LoVo (cell line): ENCODE measurements at regions not wholly inside any gene's neighbourhood (a gene's known extent, or its start where the extent isn't known, plus 50 kb on each side); places are given as distances from the start of the nearest gene placed in this dataset.
A peak's percentile ranks its signal among the peaks of the same experiment; 100 is the strongest.
"Not testable (repeated sequence)": the region's sequence is repeated elsewhere in the genome, so short reads cannot be mapped to it uniquely, and the experiment has no call there.

Experiments used
- DNase-seq: peaks from one replicate; pipeline ENCODE4 v3.0.0-alpha.2; 2016; ENCODE audit warnings: low spot score

DNA sequence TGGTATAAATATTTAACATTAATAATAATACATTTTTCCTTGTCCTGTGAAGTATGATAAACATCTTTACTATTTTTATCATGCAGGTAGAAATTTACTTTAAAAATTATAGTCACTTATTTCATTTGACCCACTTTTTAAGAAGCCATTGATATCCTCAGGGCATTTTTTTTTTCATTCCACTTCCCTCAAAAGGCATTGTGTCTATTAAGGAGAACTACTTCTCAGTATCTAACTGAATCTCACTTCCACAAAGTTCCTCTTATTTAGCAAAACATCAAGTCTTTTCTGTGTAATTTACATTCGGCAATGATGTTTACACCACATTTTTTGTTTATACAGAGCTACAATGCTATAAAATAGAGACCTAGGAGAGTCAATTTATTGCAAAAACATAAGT lies 388.2 kb upstream of the AKR1E2 start:
- no peak for DNase-seq

DNA sequence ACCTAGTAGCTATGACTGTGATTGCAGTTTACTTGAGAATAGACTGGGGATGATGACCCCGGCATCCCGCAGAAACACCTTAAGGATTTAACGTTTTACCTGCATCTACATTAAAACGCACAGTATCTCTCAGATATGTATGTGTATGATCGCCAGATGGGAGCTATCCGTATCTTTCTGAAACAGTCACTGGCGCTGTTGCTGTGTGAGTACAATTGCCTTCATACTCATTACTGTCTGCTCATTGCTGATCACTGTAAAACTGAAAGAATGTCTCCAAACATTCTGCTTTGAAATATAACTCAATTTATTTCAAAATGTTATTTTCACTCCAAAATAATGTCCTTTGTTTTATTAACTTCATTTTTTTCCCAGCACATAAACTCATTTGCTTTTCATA lies 388.9 kb upstream of the AKR1E2 start:
- DNase-seq = no peak

DNA sequence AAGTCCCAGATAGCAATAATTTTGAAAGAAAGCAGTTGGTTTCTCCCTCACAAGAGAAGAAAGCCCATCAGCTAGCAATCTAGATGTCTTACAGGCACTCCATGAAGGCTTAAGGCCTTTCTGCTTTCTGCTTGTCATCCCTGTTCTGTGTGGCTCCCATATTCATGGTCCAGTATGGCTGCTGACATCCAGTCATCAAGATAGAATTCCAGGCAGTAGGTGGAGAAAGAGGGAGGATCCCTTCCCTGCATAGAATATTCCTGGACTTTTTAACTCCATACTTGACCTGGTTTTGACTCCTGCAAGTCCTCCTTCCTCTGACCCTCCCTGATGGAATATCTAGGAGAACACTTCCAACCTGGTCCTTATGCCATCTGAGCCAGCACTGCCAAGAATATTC lies 389.9 kb upstream of the AKR1E2 start:
- DNase-seq = no peak

DNA sequence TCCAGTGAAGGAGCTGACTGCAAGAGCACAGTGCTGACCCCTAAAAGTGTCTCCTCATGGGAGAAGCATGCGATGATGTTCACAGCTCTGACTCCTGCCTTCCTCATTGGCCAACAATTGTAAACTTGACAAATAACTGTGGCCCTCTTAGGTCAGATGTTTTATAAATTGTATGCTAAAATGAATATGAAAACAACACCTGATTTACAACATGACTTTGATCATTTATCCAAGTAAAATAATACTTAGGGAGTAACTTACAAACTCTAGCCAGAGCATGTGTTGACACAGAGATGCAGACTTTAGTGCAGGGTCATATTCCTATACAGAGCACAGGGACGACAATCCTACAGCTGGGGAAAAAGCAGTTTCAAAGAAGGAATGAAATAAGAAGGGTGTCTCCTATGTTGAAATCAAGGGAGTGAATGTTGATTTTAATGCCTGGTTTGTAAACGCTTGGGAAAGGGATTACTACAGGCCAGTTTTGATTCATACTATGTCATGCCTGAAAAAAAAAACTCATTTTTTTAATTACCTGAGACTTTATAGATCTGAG lies 391.4 kb upstream of the AKR1E2 start:
- DNase-seq = no peak

DNA sequence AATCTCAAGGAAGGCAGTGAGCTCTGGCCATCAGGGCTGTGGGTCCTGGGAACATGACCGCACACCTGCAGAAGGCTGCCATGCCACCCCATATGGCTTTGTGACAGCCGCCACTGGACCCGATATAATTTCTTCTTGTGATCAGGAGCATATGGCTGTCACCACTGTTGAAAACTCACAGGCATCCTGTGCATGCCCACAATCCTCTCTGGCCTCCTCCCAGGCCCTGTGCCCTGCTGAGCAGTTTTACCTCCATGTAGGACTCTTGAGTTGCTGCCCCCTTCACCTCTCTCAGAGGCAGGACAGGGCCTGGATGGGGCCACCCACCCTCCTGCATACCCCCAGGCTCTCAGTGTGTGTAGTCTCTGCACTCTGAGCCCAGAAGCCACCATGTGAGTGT lies 391.9 kb upstream of the AKR1E2 start:
- DNase-seq = no peak

DNA sequence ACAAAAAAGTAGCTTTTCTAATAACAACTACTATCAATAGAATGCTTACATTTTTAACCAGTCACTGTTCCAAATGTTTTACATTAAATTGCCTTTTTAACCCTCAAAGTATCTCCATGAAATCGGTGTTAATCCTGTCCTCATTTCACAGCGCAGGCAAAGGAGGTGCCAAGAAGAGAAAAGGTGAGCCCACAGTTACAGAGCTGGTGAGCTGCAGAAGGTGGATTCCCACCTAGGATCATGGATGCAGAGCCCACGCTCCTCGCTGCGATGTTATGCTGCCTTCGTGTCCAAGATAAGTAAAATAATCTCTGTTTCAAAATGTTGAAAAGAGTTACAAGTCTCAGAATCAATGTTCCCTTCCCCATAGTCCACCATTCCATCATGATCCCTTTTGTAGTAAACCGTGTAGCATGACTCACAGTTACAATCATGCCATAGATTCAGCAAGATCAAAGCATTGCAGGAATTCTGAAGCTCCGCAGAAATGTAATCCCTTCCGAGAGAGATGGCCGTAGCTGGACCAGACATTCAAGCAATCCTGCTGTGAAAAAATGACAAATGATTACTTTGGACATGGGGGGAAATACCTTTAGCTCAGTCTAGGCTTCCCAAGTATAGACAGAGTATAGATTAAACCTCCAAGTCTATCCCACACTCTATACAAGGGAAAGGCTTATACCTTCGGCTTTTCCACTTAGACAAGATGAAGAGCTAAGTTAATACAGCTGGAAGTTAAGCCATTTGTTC lies 394.7 kb upstream of the AKR1E2 start:
- DNase-seq = peak; percentile 64

DNA sequence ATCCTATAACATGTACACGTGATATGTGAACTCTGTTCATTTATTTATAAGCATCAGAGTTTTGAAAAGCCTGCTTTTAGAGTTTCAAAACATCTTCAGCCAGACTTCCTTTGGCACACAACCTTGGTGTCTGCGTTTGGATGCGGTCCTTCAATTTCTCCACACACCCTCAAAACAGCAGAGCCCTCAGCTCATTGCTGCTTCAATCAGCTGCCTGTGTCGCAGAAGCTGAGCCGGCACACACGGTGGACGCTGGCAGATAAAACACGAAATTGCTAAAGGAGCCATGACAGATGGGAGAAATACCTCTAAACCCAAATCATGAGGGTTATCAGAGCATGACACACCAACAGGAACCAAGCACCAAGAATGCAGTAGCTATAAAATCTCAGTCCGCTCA lies 396.4 kb upstream of the AKR1E2 start:
- no peak for DNase-seq

DNA sequence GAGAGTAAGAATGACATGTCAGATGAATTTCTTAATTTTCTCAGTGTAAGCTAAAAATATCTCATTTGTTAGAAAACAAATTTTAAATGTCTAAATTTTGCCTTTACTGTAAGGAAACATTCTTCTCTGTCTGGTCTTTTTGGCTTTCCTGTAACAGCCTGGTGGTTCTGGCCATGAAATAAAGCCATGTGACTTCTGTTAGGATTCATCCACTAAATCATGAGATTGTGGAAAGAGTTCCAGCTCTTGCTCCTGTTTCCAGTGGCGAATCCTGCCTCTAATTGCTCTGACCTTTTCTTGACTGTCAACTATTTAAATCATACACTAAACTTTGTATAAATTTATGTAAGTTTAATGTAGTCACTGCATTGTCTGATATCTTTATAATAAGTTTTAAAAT lies 398.5 kb upstream of the AKR1E2 start:
- DNase-seq = no peak

DNA sequence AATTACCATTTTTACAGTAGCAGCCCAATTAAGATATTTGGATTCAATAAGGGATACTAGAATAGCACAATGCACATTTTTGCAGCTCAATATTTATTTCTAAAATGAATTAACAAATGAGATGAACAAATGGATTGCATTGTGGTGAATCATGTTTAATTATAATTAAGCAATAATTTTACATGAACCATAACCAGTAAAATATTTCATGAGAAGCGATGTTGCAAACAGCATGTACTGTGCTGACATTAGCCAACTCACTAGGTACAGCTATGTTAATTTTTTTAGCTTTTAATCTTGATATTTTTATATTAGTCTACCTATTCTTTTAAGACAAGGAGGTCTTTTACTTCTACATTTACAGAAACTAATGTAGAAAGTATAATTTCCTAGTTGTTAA lies 399.1 kb upstream of the AKR1E2 start:
- no peak for DNase-seq

DNA sequence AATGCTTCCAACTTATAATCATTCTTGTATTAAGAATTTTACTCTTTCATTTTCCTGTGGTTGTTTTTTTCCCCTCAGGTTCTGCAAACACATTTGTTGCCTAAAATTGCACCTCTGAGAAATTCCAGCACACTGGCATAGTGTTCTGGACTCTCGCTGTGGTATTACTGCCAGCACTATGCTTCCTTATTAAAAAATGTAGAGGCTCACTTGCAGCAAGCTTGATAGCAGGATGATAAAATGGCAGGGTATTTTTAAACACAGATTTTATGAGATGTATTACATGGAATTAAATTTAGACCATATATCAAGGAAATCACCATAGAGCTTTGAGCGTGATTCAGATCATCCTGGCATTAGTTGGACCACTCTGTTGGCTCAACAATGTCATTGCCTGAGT lies 416.7 kb upstream of the AKR1E2 start:
- no peak for DNase-seq

DNA sequence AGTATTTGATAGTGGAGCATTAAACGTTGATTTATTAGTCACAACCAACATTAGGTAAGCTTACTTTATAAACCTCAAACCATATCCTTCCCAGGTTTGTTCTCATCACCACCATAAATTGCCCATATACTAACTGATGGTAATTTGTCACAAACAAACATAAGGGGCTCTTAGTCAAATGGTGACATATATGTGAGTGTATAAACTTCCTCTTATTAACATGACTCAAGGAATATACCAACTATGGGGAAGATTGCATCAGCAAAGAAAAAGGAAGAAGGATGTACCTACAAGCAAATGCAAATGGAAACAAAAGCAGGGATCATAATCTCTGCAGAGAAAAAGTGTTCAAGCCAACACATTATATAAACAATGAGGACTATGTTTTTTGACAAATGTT lies 418.2 kb upstream of the AKR1E2 start:
- peak; percentile 41 for DNase-seq

DNA sequence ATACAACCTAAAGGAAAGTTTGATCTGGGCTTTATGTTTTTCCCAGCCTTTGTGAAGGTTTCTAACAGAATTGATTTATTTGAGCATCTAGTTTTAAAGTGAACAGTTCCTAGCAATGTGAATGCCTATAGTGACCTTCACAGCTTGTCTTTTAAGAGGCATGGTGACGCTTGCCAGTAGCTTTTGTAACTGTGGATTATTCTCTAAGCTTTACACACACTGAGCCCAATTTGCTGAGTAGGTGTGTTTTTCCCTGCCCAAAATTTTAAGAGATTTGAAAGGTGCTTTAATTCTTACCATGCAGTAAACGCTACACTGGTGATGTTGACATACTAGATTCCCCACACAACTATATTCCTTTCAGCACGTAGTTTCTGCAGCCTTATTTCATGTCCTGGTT lies 420.2 kb upstream of the AKR1E2 start:
- no peak for DNase-seq

DNA sequence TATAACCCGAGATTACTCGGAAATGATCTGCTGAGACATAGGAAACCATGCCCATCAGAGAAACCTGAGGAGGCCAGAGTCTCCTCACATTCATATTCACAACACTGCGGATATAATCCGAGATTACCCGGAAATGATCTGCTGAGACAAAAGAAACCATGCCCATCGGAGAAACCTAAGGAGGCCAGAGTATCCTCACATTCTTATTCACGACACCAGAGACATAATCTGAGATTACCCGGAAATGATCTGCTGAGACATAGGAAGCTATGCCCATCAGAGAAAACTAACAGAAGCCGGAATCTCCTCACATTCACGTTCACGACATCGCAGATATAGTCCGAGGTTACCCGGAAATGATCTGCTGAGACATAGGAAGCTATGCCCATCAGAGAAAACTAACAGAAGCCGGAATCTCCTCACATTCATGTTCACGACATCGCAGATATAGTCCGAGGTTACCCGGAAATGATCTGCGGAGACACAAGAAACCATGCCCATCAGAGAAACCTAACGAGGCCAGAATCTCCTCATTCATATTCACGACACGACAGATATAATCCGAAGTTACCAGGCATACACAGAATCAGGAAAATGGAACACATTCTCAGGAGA lies 422.3 kb upstream of the AKR1E2 start:
- DNase-seq = no peak

DNA sequence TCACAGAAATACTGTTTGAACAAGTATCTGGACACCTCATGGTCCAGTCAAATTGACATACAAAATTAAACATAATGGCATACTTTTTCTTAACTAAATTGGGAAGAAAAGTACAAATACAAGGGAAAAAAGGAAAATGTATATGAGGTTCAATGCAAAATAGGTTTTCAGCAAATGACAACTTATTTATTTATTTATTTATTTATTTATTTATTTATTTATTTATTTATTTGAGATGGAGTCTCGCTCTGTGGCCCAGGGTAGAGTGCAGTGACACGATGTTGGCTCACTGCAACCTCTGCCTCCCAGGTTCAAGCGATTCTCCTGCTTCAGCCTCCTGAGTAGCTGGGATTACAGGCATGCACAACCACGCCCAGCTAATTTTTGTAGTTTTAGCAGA lies 424.9 kb upstream of the AKR1E2 start:
- DNase-seq = not testable (repeated sequence)

DNA sequence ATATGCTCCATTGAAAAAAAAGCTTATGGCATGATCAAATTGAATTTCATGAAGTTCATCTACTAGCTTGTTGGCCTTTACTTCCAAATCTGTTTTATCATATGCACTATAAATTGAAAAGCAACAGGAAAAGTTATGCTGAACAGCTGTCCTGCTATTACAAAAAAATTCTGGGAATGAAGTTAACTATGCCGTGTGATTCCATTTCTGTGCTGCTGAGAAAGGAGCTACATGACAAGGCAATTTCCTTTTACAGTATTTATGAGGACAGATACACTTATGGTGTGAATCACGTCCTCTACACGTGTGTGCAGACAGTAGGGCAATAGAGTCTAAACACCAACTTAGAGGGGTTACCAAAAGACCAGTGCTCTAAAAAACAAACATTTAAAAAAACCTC lies 426.5 kb upstream of the AKR1E2 start:
- no peak for DNase-seq

DNA sequence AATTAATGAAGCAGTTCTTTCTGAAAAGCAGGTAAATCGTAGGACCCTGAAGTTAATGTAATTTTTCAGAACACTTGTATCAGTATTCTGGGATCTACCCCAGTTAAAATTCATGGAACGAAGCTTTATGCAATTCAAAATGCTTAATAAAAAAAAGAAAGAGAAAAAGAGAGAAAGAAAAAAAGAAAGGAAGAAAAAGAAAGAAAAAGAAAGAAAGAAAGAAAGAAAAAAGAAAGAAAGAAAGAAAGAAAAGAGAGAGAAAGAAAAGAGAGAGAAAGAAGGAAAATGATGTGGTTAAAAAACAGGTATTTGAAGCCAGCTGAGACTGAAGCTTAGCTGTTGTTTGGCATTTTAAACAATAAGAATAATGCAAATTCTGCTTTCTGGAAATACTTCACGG lies 427.4 kb upstream of the AKR1E2 start:
- DNase-seq = no peak

DNA sequence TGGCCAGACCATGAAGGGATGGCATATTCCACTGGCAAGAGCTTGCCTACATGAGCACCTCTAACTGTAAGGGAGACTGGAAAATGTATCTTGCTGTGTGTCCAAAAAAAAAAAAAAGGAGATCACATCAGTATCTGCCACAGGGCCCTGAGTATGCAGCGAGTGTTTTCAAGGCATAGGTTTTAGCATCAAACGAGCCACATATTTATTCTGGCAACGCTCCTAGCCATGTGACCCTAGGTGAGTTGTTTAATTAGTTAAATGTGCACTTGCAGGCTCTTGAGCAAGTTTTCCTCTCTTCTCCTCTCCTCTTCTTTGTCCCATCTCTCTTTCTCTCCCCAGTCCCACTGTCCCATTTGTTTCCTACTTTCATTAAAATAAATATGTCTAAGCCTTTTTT lies 428.7 kb upstream of the AKR1E2 start:
- no peak for DNase-seq

DNA sequence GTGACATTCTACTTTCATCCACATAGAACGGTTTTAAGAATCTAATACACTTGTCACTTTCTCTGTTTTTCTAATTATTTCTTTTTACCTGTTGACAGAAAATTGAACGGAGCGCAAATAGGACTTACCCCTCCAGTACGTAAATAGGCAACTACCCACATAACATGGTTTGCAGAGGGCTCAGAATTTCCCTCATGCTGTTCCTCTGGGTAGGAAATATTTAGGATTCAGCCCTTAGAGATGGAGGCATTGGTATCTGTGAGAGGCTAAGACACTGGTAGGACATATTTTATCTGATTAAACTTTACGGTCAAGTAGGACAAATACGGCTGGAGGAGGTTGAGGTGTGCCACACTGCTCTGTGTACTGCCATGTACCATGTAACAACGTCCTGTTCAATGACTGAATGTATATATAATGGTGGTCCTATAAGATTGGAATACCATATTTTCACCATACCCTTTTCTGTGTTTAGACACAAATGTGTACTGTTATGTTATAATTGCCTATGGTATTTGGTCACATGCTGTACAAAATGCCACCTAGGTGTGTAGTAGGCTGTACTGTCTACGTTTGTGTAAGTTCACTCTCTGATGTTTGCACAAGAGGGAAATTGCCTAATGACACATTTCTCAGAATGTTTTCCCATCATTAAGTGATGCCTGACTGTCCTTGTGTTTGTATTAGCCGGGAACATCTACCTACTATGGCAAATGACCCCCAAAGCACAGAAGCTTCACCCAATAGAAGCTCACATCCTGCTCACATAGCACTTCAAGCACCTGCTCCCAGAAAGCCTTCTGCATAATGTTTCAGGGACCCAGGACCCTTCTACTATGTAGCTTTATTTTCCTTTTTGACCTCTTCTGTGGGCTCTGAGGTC lies 429.4 kb upstream of the AKR1E2 start:
- no peak for DNase-seq

DNA sequence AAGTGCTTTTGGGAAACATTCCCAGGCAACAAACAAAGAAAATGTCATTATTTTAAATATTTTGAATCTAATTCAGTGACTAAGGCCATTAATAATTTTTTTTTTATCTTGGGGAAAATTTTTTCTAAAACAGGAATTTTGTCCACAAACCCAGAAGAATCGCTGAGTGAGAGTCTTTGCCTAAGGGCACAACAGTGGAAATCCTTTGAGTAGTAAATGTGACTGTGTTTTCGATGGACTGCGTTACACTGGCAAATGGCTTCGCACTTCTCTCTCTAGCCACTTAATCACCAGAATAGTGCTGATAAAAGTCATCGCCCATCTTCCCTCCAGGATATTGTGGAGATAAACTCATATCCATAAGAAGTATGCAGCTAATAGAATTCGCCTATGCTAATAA lies 430.3 kb upstream of the AKR1E2 start:
- no peak for DNase-seq

DNA sequence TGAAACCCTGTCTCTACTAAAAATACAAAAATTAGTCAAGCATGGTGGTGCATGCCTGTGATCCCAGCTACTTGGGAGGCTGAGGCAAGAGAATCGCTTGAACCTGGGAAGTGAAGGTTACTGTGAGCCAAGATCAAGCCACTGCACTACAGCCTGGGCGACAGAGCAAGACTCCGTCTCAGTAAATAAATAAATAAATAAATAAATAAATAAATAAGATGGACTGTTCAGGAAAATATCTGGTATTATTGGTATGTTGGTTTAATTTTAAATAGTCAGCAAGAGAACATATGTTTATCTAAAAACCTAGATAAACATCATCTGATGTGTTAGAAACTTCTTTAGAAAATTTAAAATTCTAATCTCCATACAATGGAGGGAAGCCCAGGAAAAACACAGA lies 431.6 kb upstream of the AKR1E2 start:
- DNase-seq = not testable (repeated sequence)

DNA sequence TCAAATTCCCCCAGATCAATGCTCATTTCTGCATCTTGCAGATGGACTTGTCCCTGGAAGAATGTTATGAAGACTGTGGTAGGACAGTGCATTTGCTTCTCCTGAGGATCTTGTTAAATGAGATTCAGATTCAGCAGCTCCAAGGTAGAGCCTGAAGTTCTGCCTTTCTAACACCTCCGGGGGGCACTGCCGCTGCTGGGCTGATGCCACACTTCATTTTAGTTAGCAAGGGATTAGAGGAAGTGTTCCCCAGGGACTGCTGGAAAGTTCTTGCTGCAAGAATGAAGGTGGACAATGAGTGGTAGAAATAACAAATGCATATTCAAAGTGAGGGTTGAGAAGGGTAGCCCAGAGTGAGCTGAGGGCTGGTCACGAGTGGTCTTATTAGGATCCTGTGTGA lies 434.3 kb upstream of the AKR1E2 start:
- no peak for DNase-seq

DNA sequence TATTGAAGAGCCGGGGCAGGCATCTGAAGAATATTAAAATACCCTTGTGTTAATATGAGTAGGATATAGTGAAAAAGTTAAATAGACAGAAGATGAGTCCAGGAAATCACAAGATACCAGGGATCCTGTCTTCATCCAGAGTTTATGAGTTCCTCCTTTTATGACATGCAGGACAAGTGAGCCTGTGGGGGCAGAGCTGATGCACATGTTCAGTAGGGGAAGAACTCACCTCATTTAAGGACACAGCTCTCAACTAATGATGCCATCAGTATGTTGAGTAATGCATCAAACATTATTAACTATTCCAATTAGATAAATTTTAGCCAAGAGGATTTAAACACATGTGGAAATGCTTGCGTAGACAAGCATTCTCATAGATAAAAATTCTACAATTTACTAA lies 435.8 kb upstream of the AKR1E2 start:
- no peak for DNase-seq
